ENCODE measurements at regions not wholly inside any gene's neighbourhood (a gene's known extent, or its start where the extent isn't known, plus 50 kb on each side); places are given as distances from the start of the nearest gene placed in this dataset.

DNA sequence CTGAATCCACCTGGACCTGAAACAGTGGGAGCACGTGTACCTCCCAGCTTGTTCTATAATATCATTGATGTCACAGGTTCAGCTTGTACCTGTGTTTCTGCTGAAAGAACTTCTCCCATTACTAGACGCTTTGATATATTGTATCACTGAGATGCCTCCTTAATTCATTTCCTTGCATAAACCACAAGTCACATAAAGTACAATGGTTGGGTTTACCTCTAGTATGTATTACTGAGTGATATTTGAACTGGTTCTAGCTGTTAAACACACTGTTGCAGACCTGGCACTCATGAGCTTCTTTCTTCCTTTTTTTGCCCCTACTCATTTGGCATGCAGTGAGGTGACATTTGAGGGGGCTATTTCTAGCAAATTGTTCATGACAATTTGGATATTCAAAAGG, 106.6 kb upstream of the KLF14 start:
- TF ChIP-seq, protein P1, sequence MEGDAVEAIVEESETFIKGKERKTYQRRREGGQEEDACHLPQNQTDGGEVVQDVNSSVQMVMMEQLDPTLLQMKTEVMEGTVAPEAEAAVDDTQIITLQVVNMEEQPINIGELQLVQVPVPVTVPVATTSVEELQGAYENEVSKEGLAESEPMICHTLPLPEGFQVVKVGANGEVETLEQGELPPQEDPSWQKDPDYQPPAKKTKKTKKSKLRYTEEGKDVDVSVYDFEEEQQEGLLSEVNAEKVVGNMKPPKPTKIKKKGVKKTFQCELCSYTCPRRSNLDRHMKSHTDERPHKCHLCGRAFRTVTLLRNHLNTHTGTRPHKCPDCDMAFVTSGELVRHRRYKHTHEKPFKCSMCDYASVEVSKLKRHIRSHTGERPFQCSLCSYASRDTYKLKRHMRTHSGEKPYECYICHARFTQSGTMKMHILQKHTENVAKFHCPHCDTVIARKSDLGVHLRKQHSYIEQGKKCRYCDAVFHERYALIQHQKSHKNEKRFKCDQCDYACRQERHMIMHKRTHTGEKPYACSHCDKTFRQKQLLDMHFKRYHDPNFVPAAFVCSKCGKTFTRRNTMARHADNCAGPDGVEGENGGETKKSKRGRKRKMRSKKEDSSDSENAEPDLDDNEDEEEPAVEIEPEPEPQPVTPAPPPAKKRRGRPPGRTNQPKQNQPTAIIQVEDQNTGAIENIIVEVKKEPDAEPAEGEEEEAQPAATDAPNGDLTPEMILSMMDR (IDR thresholded peaks at IDR 0.05) = no peak
- TF ChIP-seq EP300 (IDR thresholded peaks at IDR 0.05) = no peak
- TF ChIP-seq POLR2A (IDR thresholded peaks at IDR 0.05) = no peak

Data from upper lobe of left lung (tissue), 4 donors.